Sigmoid colon (tissue), 6 donors: ENCODE measurements at regions not wholly inside any gene's neighbourhood (a gene's known extent, or its start where the extent isn't known, plus 50 kb on each side); places are given as distances from the start of the nearest gene placed in this dataset.

Experiments used
- DNase-seq: peaks from one replicate; pipeline ENCODE4 v3.0.0-alpha.2; 2019
- H3K27ac ChIP-seq, 4 donors: fragments of 200-600 bp; sonication (generic); one replicate each; pipeline ENCODE4 v1.5.1; 2016 to 2019; ENCODE audit warnings: mild to moderate bottlenecking in 1 of 4
- H3K27me3 ChIP-seq, 3 donors: fragments of 200-600 bp; sonication (generic); one replicate each; pipeline ENCODE4 v1.5.1; 2019; ENCODE audit warnings: mild to moderate bottlenecking in 1 of 3
- H3K36me3 ChIP-seq, 4 donors: fragments of 200-600 bp; sonication (generic); one replicate each; pipeline ENCODE4 v1.5.1; 2016 to 2019
- H3K4me1 ChIP-seq, 4 donors: fragments of 200-600 bp; sonication (generic); one replicate each; pipeline ENCODE4 v1.5.1; 2017 to 2019
- H3K4me3 ChIP-seq, 4 donors: fragments of 200-600 bp; sonication (generic); one replicate each; pipeline ENCODE4 v1.5.1; 2017 to 2019; ENCODE audit warnings: mild to moderate bottlenecking in 2 of 4, moderate library complexity in 1 of 4
- H3K9me3 ChIP-seq, 4 donors: fragments of 200-600 bp in 3 of 4; sonication (generic) in 3 of 4; one replicate each; pipeline versions ENCODE4 v1.5.1 to v1.6.1; 2013 to 2019
- CTCF ChIP-seq, 4 experiments: fragments of 450-650 bp in 3 of 4; fragments of 200-600 bp in 1 of 4; IDR thresholded peaks; one replicate each; pipeline ENCODE4 v1.5.1; 2016 to 2019; ENCODE audit warnings: antibody characterized with exemption in 4 of 4, mild to moderate bottlenecking in 3 of 4, moderate library complexity in 2 of 4
- EP300 ChIP-seq, 4 donors: sonication (generic); formaldehyde crosslinking; IDR thresholded peaks; one replicate each; pipeline ENCODE4 v1.6.1; 2017; ENCODE audit warnings: antibody characterized with exemption in 4 of 4
- POLR2A ChIP-seq, 2 donors: fragments of 450-650 bp; IDR thresholded peaks; one replicate each; pipeline ENCODE4 v1.6.1; 2016; ENCODE audit warnings: antibody characterized with exemption in 2 of 2, mild to moderate bottlenecking in 2 of 2, moderate library complexity in 2 of 2
- POLR2AphosphoS5 ChIP-seq, 4 donors: sonication (generic); formaldehyde crosslinking; IDR thresholded peaks; one replicate each; pipeline ENCODE4 v1.6.1; 2017; ENCODE audit warnings: antibody characterized with exemption in 4 of 4
- WGBS, 2 donors: extraction: QIAGEN DNeasy Blood & Tissue Kit; methylation state at CpG; one replicate each; pipeline ENCODE4 v1.1.7; 2013; 5-methylcytosine and 5-hydroxymethylcytosine counted together
- intact Hi-C: fragments of 100-400 bp; cut with DNase I; formaldehyde crosslinking; loops from one replicate; pipeline ENCODE4 v1.15.1; 2023
- donor health status: healthy with polysubstance abuse.
- donor health status: healthy.

- Histone ChIP-seq H3K9me3 (no peaks in the 10 kb centered on the region), H3K4me3 (no peak overlapping the region), H3K27me3 (no peaks in the 10 kb centered on the region), H3K27ac (no peak overlapping the region), H3K36me3 (no peaks in the 10 kb centered on the region), H3K4me1 (peaks cover 0 to 18% (median 14%) of the 10 kb centered on the region in 4 donors)
- no peak for DNase-seq
- TF ChIP-seq EP300 (IDR thresholded peaks at IDR 0.05) (no peak), POLR2AphosphoS5 (IDR thresholded peaks at IDR 0.05) (no peak), CTCF (IDR thresholded peaks at IDR 0.05) (no peak), POLR2A (IDR thresholded peaks at IDR 0.05) (no peak)
- intact Hi-C loops = no loop called here
- 87 to 88% methylated on average over 18 of the region's 18 CpGs for WGBS, 2 donors
Measured at GRCh38 chr14:99040052-99040451, 231.9 kb downstream of the BCL11B start.

- TF ChIP-seq CTCF (IDR thresholded peaks at IDR 0.05) = no peak
- TF ChIP-seq POLR2AphosphoS5 (IDR thresholded peaks at IDR 0.05) = no peak
- no peak for TF ChIP-seq EP300 (IDR thresholded peaks at IDR 0.05)
- TF ChIP-seq POLR2A (IDR thresholded peaks at IDR 0.05) = no peak
- H3K27me3 ChIP-seq = no peaks in the 10 kb centered on the region
- intact Hi-C loops = no loop called here
- no peak overlapping the region for H3K27ac ChIP-seq
- DNase-seq = no peak
- H3K4me3 ChIP-seq = no peak overlapping the region
- H3K4me1 ChIP-seq = peaks cover 0 to 12% (median 9%) of the 10 kb centered on the region in 4 donors
- 86 to 91% methylated on average over 17 of the region's 17 CpGs for WGBS, 2 donors
- no peaks in the 10 kb centered on the region for H3K9me3 ChIP-seq
- H3K36me3 ChIP-seq = no peaks in the 10 kb centered on the region
Measured at GRCh38 chr14:99040711-99041110, 231.3 kb downstream of the BCL11B start.

- Histone ChIP-seq H3K27me3 (no peaks in the 10 kb centered on the region), H3K4me3 (no peak overlapping the region), H3K9me3 (no peaks in the 10 kb centered on the region), H3K4me1 (peaks cover 0 to 7% (median 4%) of the 10 kb centered on the region in 4 donors), H3K27ac (no peak overlapping the region), H3K36me3 (no peaks in the 10 kb centered on the region)
- DNase-seq = no peak
- 78 to 89% methylated on average over 8 of the region's 8 CpGs for WGBS, 2 donors
- intact Hi-C loops = no loop called here
- no peak for TF ChIP-seq POLR2A (IDR thresholded peaks at IDR 0.05)
Measured at GRCh38 chr14:99041141-99041819, 230.7 kb downstream of the BCL11B start.

- no peak overlapping the region for H3K4me3 ChIP-seq
- intact Hi-C loops = no loop called here
- H3K27ac ChIP-seq = no peak overlapping the region
- WGBS, 2 donors = 94 to 95% methylated on average over 5 of the region's 5 CpGs
- H3K4me1 ChIP-seq = peaks cover 0 to 2% (median 0%) of the 10 kb centered on the region in 4 donors
- TF ChIP-seq EP300 (IDR thresholded peaks at IDR 0.05) (no peak), POLR2A (IDR thresholded peaks at IDR 0.05) (no peak), CTCF (IDR thresholded peaks at IDR 0.05) (no peak), POLR2AphosphoS5 (IDR thresholded peaks at IDR 0.05) (no peak)
- H3K36me3 ChIP-seq = no peaks in the 10 kb centered on the region
- no peaks in the 10 kb centered on the region for H3K27me3 ChIP-seq
- DNase-seq = no peak
- no peaks in the 10 kb centered on the region for H3K9me3 ChIP-seq
Measured at GRCh38 chr14:99041820-99042174, 230.2 kb downstream of the BCL11B start.

- WGBS, 2 donors = 87 to 91% methylated on average over 19 of the region's 19 CpGs
- no peak for DNase-seq
- no peaks in the 10 kb centered on the region for H3K36me3 ChIP-seq
- intact Hi-C loops = no loop called here
- H3K4me3 ChIP-seq = no peak overlapping the region
- TF ChIP-seq POLR2A (IDR thresholded peaks at IDR 0.05) (no peak), POLR2AphosphoS5 (IDR thresholded peaks at IDR 0.05) (no peak), CTCF (IDR thresholded peaks at IDR 0.05) (no peak), EP300 (IDR thresholded peaks at IDR 0.05) (no peak)
- H3K27ac ChIP-seq = no peak overlapping the region
- H3K9me3 ChIP-seq = no peaks in the 10 kb centered on the region
- H3K4me1 ChIP-seq = no peaks in the 10 kb centered on the region
- no peaks in the 10 kb centered on the region for H3K27me3 ChIP-seq
Measured at GRCh38 chr14:99042381-99043266, 229.4 kb downstream of the BCL11B start.
